Sigmoid colon (tissue), 3 donors: ENCODE measurements at regions not wholly inside any gene's neighbourhood (a gene's known extent, or its start where the extent isn't known, plus 50 kb on each side); places are given as distances from the start of the nearest gene placed in this dataset.

ENCODE experiments used
- POLR2A ChIP-seq, 2 donors: fragments of 450-650 bp; IDR thresholded peaks; one replicate each; pipeline ENCODE4 v1.6.1; 2016; ENCODE audit warnings: antibody characterized with exemption in 2 of 2, mild to moderate bottlenecking in 2 of 2, moderate library complexity in 2 of 2
- TF ChIP-seq, protein P1 (sequence below), 4 experiments: fragments of 450-650 bp in 3 of 4; fragments of 200-600 bp in 1 of 4; IDR thresholded peaks; one replicate each; pipeline ENCODE4 v1.5.1; 2016 to 2019; ENCODE audit warnings: antibody characterized with exemption in 4 of 4, mild to moderate bottlenecking in 3 of 4, moderate library complexity in 2 of 4

DNA sequence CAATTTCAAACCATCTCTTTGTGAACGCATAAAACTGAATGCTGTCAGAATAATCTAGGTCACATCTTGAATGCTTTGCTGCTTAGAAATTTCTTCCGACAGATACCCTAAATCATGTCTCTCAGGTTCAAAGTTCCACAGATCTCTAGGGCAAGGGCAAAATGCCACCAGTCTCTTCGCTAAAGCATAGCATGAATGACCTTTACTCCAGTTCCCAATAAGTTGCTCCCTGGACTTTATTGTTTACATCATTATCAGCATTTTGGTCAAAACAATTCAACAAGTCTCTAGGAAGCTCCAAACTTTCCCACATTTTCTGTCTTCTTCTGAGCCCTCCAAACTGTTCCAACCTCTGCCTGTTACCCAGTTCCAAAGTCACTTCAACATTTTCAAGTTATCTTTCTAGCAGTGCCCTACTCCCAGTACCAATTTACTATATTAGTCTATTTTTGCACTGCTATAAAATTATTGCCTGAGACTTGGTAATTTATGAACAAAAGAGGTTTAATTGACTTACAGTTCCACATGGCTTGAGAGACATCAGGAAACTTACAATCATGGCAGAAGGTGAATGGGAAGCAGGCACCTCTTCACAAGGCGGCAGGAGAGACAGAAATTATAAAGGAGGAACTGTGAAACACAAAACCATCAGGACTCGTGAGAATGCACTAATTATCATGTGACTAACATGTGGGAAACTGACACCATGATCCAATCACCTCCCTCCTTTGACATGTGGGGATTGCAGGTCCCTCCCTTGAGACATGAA lies 77.0 kb downstream of the SPRY2 start:
- no peak for TF ChIP-seq POLR2A (IDR thresholded peaks at IDR 0.05)
- TF ChIP-seq, protein P1, sequence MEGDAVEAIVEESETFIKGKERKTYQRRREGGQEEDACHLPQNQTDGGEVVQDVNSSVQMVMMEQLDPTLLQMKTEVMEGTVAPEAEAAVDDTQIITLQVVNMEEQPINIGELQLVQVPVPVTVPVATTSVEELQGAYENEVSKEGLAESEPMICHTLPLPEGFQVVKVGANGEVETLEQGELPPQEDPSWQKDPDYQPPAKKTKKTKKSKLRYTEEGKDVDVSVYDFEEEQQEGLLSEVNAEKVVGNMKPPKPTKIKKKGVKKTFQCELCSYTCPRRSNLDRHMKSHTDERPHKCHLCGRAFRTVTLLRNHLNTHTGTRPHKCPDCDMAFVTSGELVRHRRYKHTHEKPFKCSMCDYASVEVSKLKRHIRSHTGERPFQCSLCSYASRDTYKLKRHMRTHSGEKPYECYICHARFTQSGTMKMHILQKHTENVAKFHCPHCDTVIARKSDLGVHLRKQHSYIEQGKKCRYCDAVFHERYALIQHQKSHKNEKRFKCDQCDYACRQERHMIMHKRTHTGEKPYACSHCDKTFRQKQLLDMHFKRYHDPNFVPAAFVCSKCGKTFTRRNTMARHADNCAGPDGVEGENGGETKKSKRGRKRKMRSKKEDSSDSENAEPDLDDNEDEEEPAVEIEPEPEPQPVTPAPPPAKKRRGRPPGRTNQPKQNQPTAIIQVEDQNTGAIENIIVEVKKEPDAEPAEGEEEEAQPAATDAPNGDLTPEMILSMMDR (IDR thresholded peaks at IDR 0.05), result no peak
